Activated CD4-positive, alpha-beta T cell treated with anti-CD3 and anti-CD28 coated beads, Interleukin-2, Interleukin-6, amounts not matched to agents 100 ng/mL and 50 ng/mL, durations not matched to agents 16 hours and 8 hours (primary cell): ENCODE measurements at regions not wholly inside any gene's neighbourhood (a gene's known extent, or its start where the extent isn't known, plus 50 kb on each side); places are given as distances from the start of the nearest gene placed in this dataset.
"Not testable (repeated sequence)": the region's sequence is repeated elsewhere in the genome, so short reads cannot be mapped to it uniquely, and the experiment has no call there.

Source experiments
- DNase-seq: peaks from one replicate; pipeline ENCODE4 v3.0.0-alpha.2; 2020

GRCh38 chr16:46386805-46387620 is 234.2 kb downstream of the SHCBP1 start:
- peak; percentile 93 for DNase-seq

- peak; percentile 30 for DNase-seq
Observed at GRCh38 chr16:46386110-46386771, 234.9 kb downstream of the SHCBP1 start.

- DNase-seq, result peak; percentile 53
Observed at GRCh38 chr16:46384285-46385061, 236.7 kb downstream of the SHCBP1 start.

- not testable (repeated sequence) for DNase-seq
Observed at GRCh38 chr16:46383581-46383980, 237.6 kb downstream of the SHCBP1 start.

- DNase-seq, result peak; percentile 53
Observed at GRCh38 chr16:46382791-46383541, 238.2 kb downstream of the SHCBP1 start.

- peak; percentile 25 for DNase-seq
Observed at GRCh38 chr16:46382079-46382478, 239.1 kb downstream of the SHCBP1 start.

GRCh38 chr16:46381344-46381743 is 239.8 kb downstream of the SHCBP1 start:
- peak; percentile 2 for DNase-seq
